ENCODE measurements at regions not wholly inside any gene's neighbourhood (a gene's known extent, or its start where the extent isn't known, plus 50 kb on each side); places are given as distances from the start of the nearest gene placed in this dataset.
A peak's percentile ranks its signal among the peaks of the same experiment; 100 is the strongest.

GRCh38 chr12:24743941-24744793 lies 204.7 kb downstream of the BCAT1 start:
- DNase-seq (ENCODE audit: extremely low spot score, unreplicated experiment): no peak
- Mint-ChIP-seq H3K4me1 (ENCODE audit: unreplicated experiment) (peaks cover 35% of the 10 kb centered on the region), H3K27me3 (ENCODE audit: unreplicated experiment) (no peaks in the 10 kb centered on the region), H3K9me3 (ENCODE audit: unreplicated experiment) (no peaks in the 10 kb centered on the region), H3K27ac (ENCODE audit: unreplicated experiment) (no peak overlapping the region), H3K4me3 (ENCODE audit: unreplicated experiment) (no peak overlapping the region), H3K36me3 (ENCODE audit: unreplicated experiment) (no peaks in the 10 kb centered on the region)
- TF ChIP-seq CTCF (IDR thresholded peaks at IDR 0.05): no peak

- no peak overlapping the region for H3K4me3 Mint-ChIP-seq (ENCODE audit: unreplicated experiment)
- H3K9me3 Mint-ChIP-seq (ENCODE audit: unreplicated experiment): no peaks in the 10 kb centered on the region
- H3K27ac Mint-ChIP-seq (ENCODE audit: unreplicated experiment): no peak overlapping the region
- no peak for DNase-seq (ENCODE audit: extremely low spot score, unreplicated experiment)
- H3K36me3 Mint-ChIP-seq (ENCODE audit: unreplicated experiment): no peaks in the 10 kb centered on the region
- H3K27me3 Mint-ChIP-seq (ENCODE audit: unreplicated experiment): no peaks in the 10 kb centered on the region
- TF ChIP-seq CTCF (IDR thresholded peaks at IDR 0.05): no peak
- peaks cover 44% of the 10 kb centered on the region for H3K4me1 Mint-ChIP-seq (ENCODE audit: unreplicated experiment)
These were observed 206.5 kb downstream of the BCAT1 start for GRCh38 chr12:24742378-24742777.

GRCh38 chr12:24741216-24741615 lies 207.7 kb downstream of the BCAT1 start:
- no peak overlapping the region for H3K27ac Mint-ChIP-seq (ENCODE audit: unreplicated experiment)
- no peaks in the 10 kb centered on the region for H3K27me3 Mint-ChIP-seq (ENCODE audit: unreplicated experiment)
- no peaks in the 10 kb centered on the region for H3K36me3 Mint-ChIP-seq (ENCODE audit: unreplicated experiment)
- DNase-seq (ENCODE audit: extremely low spot score, unreplicated experiment): no peak
- TF ChIP-seq CTCF (IDR thresholded peaks at IDR 0.05): no peak
- no peak overlapping the region for H3K4me3 Mint-ChIP-seq (ENCODE audit: unreplicated experiment)
- H3K9me3 Mint-ChIP-seq (ENCODE audit: unreplicated experiment): no peaks in the 10 kb centered on the region
- peaks cover 32% of the 10 kb centered on the region for H3K4me1 Mint-ChIP-seq (ENCODE audit: unreplicated experiment)

- Mint-ChIP-seq H3K4me1 (ENCODE audit: unreplicated experiment) (peaks cover 27% of the 10 kb centered on the region), H3K27me3 (ENCODE audit: unreplicated experiment) (no peaks in the 10 kb centered on the region), H3K36me3 (ENCODE audit: unreplicated experiment) (no peaks in the 10 kb centered on the region), H3K9me3 (ENCODE audit: unreplicated experiment) (no peaks in the 10 kb centered on the region), H3K27ac (ENCODE audit: unreplicated experiment) (no peak overlapping the region), H3K4me3 (ENCODE audit: unreplicated experiment) (no peak overlapping the region)
- no peak for DNase-seq (ENCODE audit: extremely low spot score, unreplicated experiment)
- TF ChIP-seq CTCF (IDR thresholded peaks at IDR 0.05): no peak
These were observed 209.7 kb downstream of the BCAT1 start for GRCh38 chr12:24739106-24739779.

GRCh38 chr12:24738441-24738840 lies 210.5 kb downstream of the BCAT1 start:
- Mint-ChIP-seq H3K4me3 (ENCODE audit: unreplicated experiment) (no peak overlapping the region), H3K4me1 (ENCODE audit: unreplicated experiment) (peaks cover 27% of the 10 kb centered on the region), H3K27ac (ENCODE audit: unreplicated experiment) (peak overlapping the region; percentile 69), H3K27me3 (ENCODE audit: unreplicated experiment) (no peaks in the 10 kb centered on the region), H3K9me3 (ENCODE audit: unreplicated experiment) (no peaks in the 10 kb centered on the region), H3K36me3 (ENCODE audit: unreplicated experiment) (no peaks in the 10 kb centered on the region)
- TF ChIP-seq CTCF (IDR thresholded peaks at IDR 0.05): no peak
- DNase-seq (ENCODE audit: extremely low spot score, unreplicated experiment): no peak
